K562 (cell line): ENCODE measurements at regions not wholly inside any gene's neighbourhood (a gene's known extent, or its start where the extent isn't known, plus 50 kb on each side); places are given as distances from the start of the nearest gene placed in this dataset.

Source experiments
- ATAC-seq: fragments of 200-7000 bp; cut with Tn5 transposase; 3 replicates; pipeline ENCODE4 v1.9.1; 2020; ENCODE audit warnings: moderate library complexity
- BruUV-seq: library from RNA; stranded (reverse); fragments of 400-500 nt; replicated peaks from 2 replicates; lab custom pipeline; 2021; lab: Mats Ljungman, UMichigan
- CTCF ChIA-PET: fragments of 300-600 bp; formaldehyde crosslinking; extraction: SDS; loops from one replicate; lab custom pipeline; 2021; ENCODE audit warnings: low intra/inter-chr PET ratio; lab: Yijun Ruan, JAX
- POLR2A ChIA-PET: fragments of 300-600, 350-650 bp; sonication (Branson Sonifier 250); formaldehyde crosslinking; extraction: SDS; loops from one replicate; lab custom pipeline; 2021; ENCODE audit warnings: antibody characterized with exemption, inconsistent platforms; lab: Yijun Ruan, JAX
- DNase-seq, 4 experiments: peaks; one replicate each; pipeline versions ENCODE4 v3.0.0 to v3.0.0-alpha.2; 2011 to 2018; ENCODE audit warnings: low spot score in 3 of 4, mixed read lengths in 3 of 4; ENCODE audit errors: extremely low read depth in 1 of 4
- FAIRE-seq: peaks from 2 replicates; lab custom pipeline; 2011; peaks lifted over from hg19 to GRCh38; lab: Jason Lieb, UNC
- H2AFZ ChIP-seq: 2 replicates; pipeline ENCODE4 v1.6.0; 2011; ENCODE audit warnings: low read depth, low read length, control low read depth, inconsistent platforms
- H3K27ac ChIP-seq: fragments of 200-600 bp; 3 replicates; pipeline ENCODE4 v1.8.0; 2011; ENCODE audit warnings: low read depth, mild to moderate bottlenecking, control low read depth, inconsistent platforms, low read length, moderate library complexity, mixed read lengths; ENCODE audit errors: extremely low read depth
- H3K27me3 ChIP-seq, 2 experiments: fragments of 300-600 bp in 1 of 2; 2 replicates in 1 of 2; 3 replicates in 1 of 2; pipeline versions ENCODE4 v1.6.0 to v1.8.0; 2011; ENCODE audit warnings: inconsistent platforms in 2 of 2, low read length in 2 of 2, mild to moderate bottlenecking in 1 of 2, mixed read lengths in 1 of 2, moderate library complexity in 1 of 2; ENCODE audit not compliant: control insufficient read depth in 2 of 2, insufficient read depth in 2 of 2
- H3K36me3 ChIP-seq: fragments of 300-600 bp; 3 replicates; pipeline ENCODE4 v1.8.0; 2011; ENCODE audit warnings: mild to moderate bottlenecking, low read length, inconsistent platforms; ENCODE audit not compliant: control insufficient read depth, insufficient read depth
- H3K4me1 ChIP-seq, 2 experiments: fragments of 200-600 bp in 1 of 2; replicated peaks in 1 of 2; 2 replicates in 1 of 2; 3 replicates in 1 of 2; pipeline versions ENCODE4 v1.5.1 to v1.8.0; 2011; ENCODE audit warnings: inconsistent platforms in 2 of 2, low read length in 2 of 2, mild to moderate bottlenecking in 1 of 2, mixed read lengths in 1 of 2, moderate library complexity in 1 of 2; ENCODE audit not compliant: control insufficient read depth in 2 of 2, insufficient read depth in 2 of 2
- H3K4me2 ChIP-seq: 2 replicates; pipeline ENCODE4 v1.6.1; 2011; ENCODE audit warnings: low read length, control low read depth, inconsistent platforms, mixed read lengths; ENCODE audit not compliant: insufficient read depth
- H3K4me3 ChIP-seq: fragments of 200-600 bp; sonication (generic), shearing (Covaris generic); 2 replicates; pipeline ENCODE4 v1.5.1; 2016; ENCODE audit warnings: control low read depth, inconsistent platforms
- H3K79me2 ChIP-seq: fragments of 200-600 bp; 3 replicates; pipeline ENCODE4 v1.8.0; 2011; ENCODE audit warnings: low read length, inconsistent platforms; ENCODE audit not compliant: control insufficient read depth, insufficient read depth
- H3K9ac ChIP-seq, 2 experiments: 2 replicates each; pipeline versions ENCODE4 v1.6.0 to v1.6.1; 2011; ENCODE audit warnings: low read depth in 2 of 2, low read length in 2 of 2, control low read depth in 1 of 2, inconsistent platforms in 1 of 2, mild to moderate bottlenecking in 1 of 2, mixed read lengths in 1 of 2; ENCODE audit not compliant: insufficient read depth in 1 of 2
- H3K9me1 ChIP-seq: one replicate; pipeline ENCODE4 v1.6.0; 2011; ENCODE audit warnings: inconsistent platforms, mild to moderate bottlenecking, low read length, moderate library complexity; ENCODE audit not compliant: control insufficient read depth, insufficient read depth
- H3K9me3 ChIP-seq: replicated peaks from 2 replicates; pipeline ENCODE4 v1.5.1; 2011; ENCODE audit warnings: low read depth, low read length, inconsistent platforms; ENCODE audit not compliant: control insufficient read depth, insufficient read depth
- H4K20me1 ChIP-seq: replicated peaks from 2 replicates; pipeline ENCODE4 v1.6.1; 2011; ENCODE audit warnings: low read length, inconsistent platforms, mixed read lengths; ENCODE audit not compliant: control insufficient read depth, insufficient read depth
- BRD9 ChIP-seq: fragments of 450-650 bp; IDR thresholded peaks from 2 replicates; pipeline ENCODE4 v1.6.1; 2018; ENCODE audit warnings: low read depth; ENCODE audit not compliant: partially characterized antibody
- CCNT2 ChIP-seq: IDR thresholded peaks from 2 replicates; pipeline ENCODE4 v1.6.1; 2011; ENCODE audit warnings: borderline replicate concordance, low read depth, mild to moderate bottlenecking, moderate library complexity, mixed read lengths, low read length; ENCODE audit not compliant: insufficient read length; ENCODE audit errors: extremely low read depth
- HDAC2 ChIP-seq: fragments of 450-650 bp; IDR thresholded peaks from 2 replicates; pipeline ENCODE4 v1.6.1; 2016; ENCODE audit warnings: mild to moderate bottlenecking
- MED1 ChIP-seq: sonication (generic); formaldehyde crosslinking; IDR thresholded peaks from 2 replicates; pipeline ENCODE4 v1.8.1; 2023; ENCODE audit warnings: missing genetic modification reagents, borderline replicate concordance
- NR3C1 ChIP-seq: sonication (generic); formaldehyde crosslinking; IDR thresholded peaks from 2 replicates; pipeline ENCODE4 v1.8.1; 2022; ENCODE audit warnings: missing genetic modification reagents
- PCBP1 ChIP-seq: fragments of 200-400 bp; formaldehyde crosslinking; IDR thresholded peaks from 2 replicates; pipeline ENCODE4 v1.6.1; 2018; ENCODE audit warnings: mild to moderate bottlenecking, low read depth, low read length; ENCODE audit not compliant: poor library complexity, severe bottlenecking
- PHB ChIP-seq: fragments of 250-450 bp; sonication (Bioruptor Pico); IDR thresholded peaks from 2 replicates; pipeline ENCODE4 v1.5.0; 2021
- PTTG1 ChIP-seq: fragments of 450-650 bp; IDR thresholded peaks from 2 replicates; pipeline ENCODE4 v1.6.1; 2016; ENCODE audit warnings: low read depth, mild to moderate bottlenecking, missing genetic modification characterization, missing compliant biosample characterization
- SMARCB1 ChIP-seq: IDR thresholded peaks from 2 replicates; pipeline ENCODE4 v1.6.1; 2011; ENCODE audit warnings: improper control_type of control experiment, low read depth; ENCODE audit not compliant: insufficient read length
- SPI1 ChIP-seq: IDR thresholded peaks from 2 replicates; pipeline ENCODE4 v1.6.1; 2011; ENCODE audit warnings: low read depth, low read length, control low read depth, borderline replicate concordance
- STAT5A ChIP-seq: IDR thresholded peaks from 2 replicates; pipeline ENCODE4 v1.6.1; 2012; ENCODE audit warnings: low read length, inconsistent platforms, borderline replicate concordance
- U2AF1 ChIP-seq: fragments of 200-400 bp; formaldehyde crosslinking; optimal IDR thresholded peaks from 2 replicates; pipeline ENCODE3; 2017; ENCODE audit warnings: mild to moderate bottlenecking, low read depth, low read length, moderate library complexity
- XRCC4 ChIP-seq: IDR thresholded peaks from one replicate; pipeline ENCODE4 v1.6.1; 2011; ENCODE audit not compliant: insufficient read depth, insufficient read length; ENCODE audit errors: extremely low read depth
- ZBTB43 ChIP-seq: sonication (generic); formaldehyde crosslinking; IDR thresholded peaks from 2 replicates; pipeline ENCODE4 v1.8.0; 2023; ENCODE audit warnings: mild to moderate bottlenecking, missing genetic modification reagents
- ZC3H11A ChIP-seq: IDR thresholded peaks from 2 replicates; pipeline ENCODE4 v1.6.1; 2012; ENCODE audit warnings: low read depth, low read length, improper control_type of control experiment
- ZHX1 ChIP-seq: fragments of 150-350 bp; conservative IDR thresholded peaks from 2 replicates; pipeline ENCODE4 v1.6.1; 2014; ENCODE audit warnings: low read length
- ZNF695 ChIP-seq: fragments of 450-650 bp; formaldehyde crosslinking; IDR thresholded peaks from 2 replicates; pipeline ENCODE4 v1.4.0; 2020; ENCODE audit warnings: mild to moderate bottlenecking, moderate library complexity
- WGBS: fragments of 100-300 bp; shearing (Covaris generic); methylation state at CpG from one replicate; pipeline ENCODE4 v1.1.6; 2016; ENCODE audit warnings: low coverage, mixed read lengths; ENCODE audit not compliant: insufficient coverage; ENCODE audit errors: missing lambda C conversion rate; 5-methylcytosine and 5-hydroxymethylcytosine counted together
- in situ Hi-C: fragments of 300-500 bp; cut with MboI; formaldehyde crosslinking; loops from 4 replicates; pipeline ENCODE4 v1.15.0; 2018; ENCODE audit warnings: inconsistent platforms, mixed read lengths
- intact Hi-C: fragments of 100-400 bp; cut with micrococcal nuclease; formaldehyde crosslinking; loops from 2 replicates; pipeline ENCODE4 v1.14.2; 2022
- TF ChIP-seq, protein P1 (sequence below): fragments of 250-450 bp; sonication (Bioruptor Pico); IDR thresholded peaks from 2 replicates; pipeline ENCODE4 v1.4.0; 2020; ENCODE audit warnings: mild to moderate bottlenecking, moderate library complexity, borderline replicate concordance

GRCh38 chr4:60656171-60656570, 544.0 kb upstream of the ADGRL3 start:
- 0% methylated on average over 3 of the region's 3 CpGs for WGBS
- no peak overlapping the region for H3K9ac ChIP-seq
- H3K4me2 ChIP-seq: no peak overlapping the region
- in situ Hi-C loops: no loop called here
- H3K36me3 ChIP-seq: no peaks in the 10 kb centered on the region
- H3K4me3 ChIP-seq: no peak overlapping the region
- ATAC-seq: no peak
- ChIA-PET POLR2A (no interaction called here), CTCF (no interaction called here)
- no peak overlapping the region for H3K27ac ChIP-seq
- no peak for DNase-seq
- TF ChIP-seq MED1 (CRISPR knock-in tag) (no peak), HDAC2 (no peak), ZC3H11A (no peak), XRCC4 (no peak), STAT5A (no peak), SMARCB1 (no peak), SPI1 (no peak), ZNF695 (CRISPR knock-in tag) (no peak), PCBP1 (no peak), ZBTB43 (no peak), ZHX1 (no peak), NR3C1 (CRISPR knock-in tag) (no peak), CCNT2 (no peak), U2AF1 (no peak), BRD9 (no peak), PHB (CRISPR knock-in tag) (no peak), PTTG1 (no peak)
- TF ChIP-seq, protein P1, sequence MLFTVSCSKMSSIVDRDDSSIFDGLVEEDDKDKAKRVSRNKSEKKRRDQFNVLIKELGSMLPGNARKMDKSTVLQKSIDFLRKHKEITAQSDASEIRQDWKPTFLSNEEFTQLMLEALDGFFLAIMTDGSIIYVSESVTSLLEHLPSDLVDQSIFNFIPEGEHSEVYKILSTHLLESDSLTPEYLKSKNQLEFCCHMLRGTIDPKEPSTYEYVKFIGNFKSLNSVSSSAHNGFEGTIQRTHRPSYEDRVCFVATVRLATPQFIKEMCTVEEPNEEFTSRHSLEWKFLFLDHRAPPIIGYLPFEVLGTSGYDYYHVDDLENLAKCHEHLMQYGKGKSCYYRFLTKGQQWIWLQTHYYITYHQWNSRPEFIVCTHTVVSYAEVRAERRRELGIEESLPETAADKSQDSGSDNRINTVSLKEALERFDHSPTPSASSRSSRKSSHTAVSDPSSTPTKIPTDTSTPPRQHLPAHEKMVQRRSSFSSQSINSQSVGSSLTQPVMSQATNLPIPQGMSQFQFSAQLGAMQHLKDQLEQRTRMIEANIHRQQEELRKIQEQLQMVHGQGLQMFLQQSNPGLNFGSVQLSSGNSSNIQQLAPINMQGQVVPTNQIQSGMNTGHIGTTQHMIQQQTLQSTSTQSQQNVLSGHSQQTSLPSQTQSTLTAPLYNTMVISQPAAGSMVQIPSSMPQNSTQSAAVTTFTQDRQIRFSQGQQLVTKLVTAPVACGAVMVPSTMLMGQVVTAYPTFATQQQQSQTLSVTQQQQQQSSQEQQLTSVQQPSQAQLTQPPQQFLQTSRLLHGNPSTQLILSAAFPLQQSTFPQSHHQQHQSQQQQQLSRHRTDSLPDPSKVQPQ: no peak
- intact Hi-C loops: no loop called here
- no peaks in the 10 kb centered on the region for H4K20me1 ChIP-seq
- FAIRE-seq: no peak
- H3K27me3 ChIP-seq: no peaks in the 10 kb centered on the region
- no peaks in the 10 kb centered on the region for H3K9me3 ChIP-seq
- H3K9me1 ChIP-seq: no peaks in the 10 kb centered on the region
- no TSS peak for BruUV-seq
- no peaks in the 10 kb centered on the region for H3K79me2 ChIP-seq
- H2AFZ ChIP-seq: no peak overlapping the region
- no peaks in the 10 kb centered on the region for H3K4me1 ChIP-seq
